AG04449 (cell line): ENCODE measurements at regions not wholly inside any gene's neighbourhood (a gene's known extent, or its start where the extent isn't known, plus 50 kb on each side); places are given as distances from the start of the nearest gene placed in this dataset.
A peak's percentile ranks its signal among the peaks of the same experiment; 100 is the strongest.

ENCODE experiments used
- CTCF ChIA-PET: fragments of 350-600 bp; formaldehyde crosslinking; extraction: SDS; loops from one replicate; lab custom pipeline; 2021; ENCODE audit warnings: antibody characterized with exemption; lab: Yijun Ruan, JAX
- POLR2A ChIA-PET: fragments of 400-600, 350-600 bp; formaldehyde crosslinking; extraction: SDS; loops from one replicate; lab custom pipeline; 2020; ENCODE audit warnings: antibody characterized with exemption, inconsistent platforms; lab: Yijun Ruan, JAX
- DNase-seq: peaks from one replicate; pipeline ENCODE4 v3.0.0-alpha.2; 2010; ENCODE audit warnings: low read depth, low spot score
- H3K4me3 ChIP-seq: 2 replicates; pipeline ENCODE4 v1.5.1; 2011; ENCODE audit warnings: low read depth, mild to moderate bottlenecking, control low read depth, low read length
- TF ChIP-seq, protein P1 (sequence below): IDR thresholded peaks from one replicate; pipeline ENCODE4 v1.5.1; 2011; ENCODE audit warnings: mild to moderate bottlenecking, moderate library complexity, low read length, control low read depth, inconsistent platforms; ENCODE audit not compliant: insufficient read depth; ENCODE audit errors: missing control alignments

DNA sequence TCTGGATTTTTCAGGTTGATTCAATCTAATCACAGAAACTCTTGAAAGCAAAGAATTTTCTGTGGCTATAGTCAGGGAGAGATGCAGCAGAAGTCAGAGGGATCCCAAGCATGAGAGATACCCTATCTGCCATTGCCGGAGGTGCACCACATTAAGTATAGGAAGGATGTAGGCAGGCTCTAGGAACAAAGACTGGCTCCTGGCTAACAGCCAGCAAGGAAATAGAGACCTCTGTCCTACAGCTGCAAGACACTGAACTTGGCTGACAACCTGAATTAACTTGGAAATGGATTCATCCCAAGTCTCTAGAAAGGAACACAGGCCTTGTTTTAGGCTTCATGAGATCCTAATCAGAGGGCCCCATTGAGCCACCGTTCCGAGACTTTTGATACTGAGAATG, 364.9 kb upstream of the FLRT2 start:
- CTCF ChIA-PET = no interaction called here
- no peak overlapping the region for H3K4me3 ChIP-seq
- DNase-seq = no peak
- TF ChIP-seq, protein P1, sequence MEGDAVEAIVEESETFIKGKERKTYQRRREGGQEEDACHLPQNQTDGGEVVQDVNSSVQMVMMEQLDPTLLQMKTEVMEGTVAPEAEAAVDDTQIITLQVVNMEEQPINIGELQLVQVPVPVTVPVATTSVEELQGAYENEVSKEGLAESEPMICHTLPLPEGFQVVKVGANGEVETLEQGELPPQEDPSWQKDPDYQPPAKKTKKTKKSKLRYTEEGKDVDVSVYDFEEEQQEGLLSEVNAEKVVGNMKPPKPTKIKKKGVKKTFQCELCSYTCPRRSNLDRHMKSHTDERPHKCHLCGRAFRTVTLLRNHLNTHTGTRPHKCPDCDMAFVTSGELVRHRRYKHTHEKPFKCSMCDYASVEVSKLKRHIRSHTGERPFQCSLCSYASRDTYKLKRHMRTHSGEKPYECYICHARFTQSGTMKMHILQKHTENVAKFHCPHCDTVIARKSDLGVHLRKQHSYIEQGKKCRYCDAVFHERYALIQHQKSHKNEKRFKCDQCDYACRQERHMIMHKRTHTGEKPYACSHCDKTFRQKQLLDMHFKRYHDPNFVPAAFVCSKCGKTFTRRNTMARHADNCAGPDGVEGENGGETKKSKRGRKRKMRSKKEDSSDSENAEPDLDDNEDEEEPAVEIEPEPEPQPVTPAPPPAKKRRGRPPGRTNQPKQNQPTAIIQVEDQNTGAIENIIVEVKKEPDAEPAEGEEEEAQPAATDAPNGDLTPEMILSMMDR = no peak
- POLR2A ChIA-PET = no interaction called here

DNA sequence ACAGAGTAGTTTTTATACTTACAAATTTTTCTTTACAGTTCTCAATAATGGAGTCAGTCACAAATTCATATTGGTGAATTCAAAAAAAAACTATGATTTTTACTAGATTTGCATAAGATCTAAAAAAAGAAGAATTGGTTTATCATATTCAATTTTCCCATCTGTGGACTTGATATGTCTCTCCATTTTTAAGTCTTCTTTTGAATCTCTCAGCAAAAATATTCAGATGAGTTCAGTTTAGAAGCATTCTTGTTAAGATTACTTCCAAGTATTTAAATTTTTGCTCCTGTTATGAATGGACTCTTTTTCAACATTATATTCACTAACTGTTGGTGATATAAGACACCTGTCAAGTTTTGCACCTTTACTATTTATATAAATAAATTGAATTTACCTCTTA, 360.6 kb upstream of the FLRT2 start:
- no peak for DNase-seq
- ChIA-PET CTCF (no interaction called here), POLR2A (no interaction called here)
- TF ChIP-seq, protein P1 = no peak
- no peak overlapping the region for H3K4me3 ChIP-seq

DNA sequence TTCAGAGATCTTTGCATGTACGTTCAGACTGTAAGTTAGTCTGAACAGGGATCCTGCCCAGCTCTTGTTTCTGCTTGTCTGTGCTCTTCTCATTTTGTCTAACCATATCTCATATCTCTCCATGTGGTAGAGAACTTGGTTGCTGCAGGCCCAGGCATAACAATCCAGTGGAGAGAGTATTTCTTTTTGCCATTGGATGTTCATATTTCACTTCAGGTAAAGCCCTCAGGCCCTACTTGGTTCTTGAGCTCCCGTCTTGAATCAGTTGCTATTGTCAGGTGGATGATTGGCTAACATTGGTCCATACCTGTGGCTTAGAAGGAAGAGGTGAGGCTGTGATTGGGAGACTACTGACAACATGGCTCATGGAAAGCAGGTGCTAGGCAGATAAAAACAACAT, 357.7 kb upstream of the FLRT2 start:
- ChIA-PET CTCF (interaction anchor here (1.0 kb wide), 1 partner anchor 10 kb away, joined by 3 read pairs; no protein-coding TSS in a partner anchor), POLR2A (no interaction called here)
- TF ChIP-seq, protein P1 = no peak
- no peak for DNase-seq
- no peak overlapping the region for H3K4me3 ChIP-seq

DNA sequence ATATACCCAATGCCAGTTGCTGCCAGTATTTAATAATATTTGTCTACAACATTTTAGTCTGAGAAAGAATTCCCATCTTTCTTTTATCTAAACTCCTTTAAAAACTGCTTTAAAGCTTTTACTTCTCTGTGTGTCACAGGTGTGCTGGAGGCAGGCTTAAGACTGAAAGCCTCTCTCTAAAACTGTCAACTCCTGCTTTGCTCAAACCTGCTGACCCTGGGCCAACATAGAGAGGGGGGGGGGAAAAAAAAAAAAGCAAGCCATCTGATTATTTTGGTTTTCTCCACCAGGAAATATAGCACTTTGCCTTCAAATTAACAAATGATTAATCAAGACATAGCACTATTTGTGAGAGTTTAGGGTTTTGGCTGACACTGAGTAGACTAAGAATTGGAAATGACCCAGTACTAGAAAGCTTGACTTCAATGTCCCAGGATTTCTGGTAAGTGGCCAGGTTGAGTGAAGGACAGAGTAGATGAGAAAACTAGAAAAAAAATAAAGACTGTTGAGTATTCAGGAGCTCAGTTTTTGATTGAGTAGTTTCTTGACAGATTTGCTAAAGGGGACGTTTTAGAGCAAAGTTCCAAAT, 357.0 kb upstream of the FLRT2 start:
- DNase-seq = no peak
- no peak overlapping the region for H3K4me3 ChIP-seq
- ChIA-PET CTCF (interaction anchor here (1.0 kb wide), 1 partner anchor 9 kb away, joined by 3 read pairs; no protein-coding TSS in a partner anchor), POLR2A (no interaction called here)
- TF ChIP-seq, protein P1 = no peak

DNA sequence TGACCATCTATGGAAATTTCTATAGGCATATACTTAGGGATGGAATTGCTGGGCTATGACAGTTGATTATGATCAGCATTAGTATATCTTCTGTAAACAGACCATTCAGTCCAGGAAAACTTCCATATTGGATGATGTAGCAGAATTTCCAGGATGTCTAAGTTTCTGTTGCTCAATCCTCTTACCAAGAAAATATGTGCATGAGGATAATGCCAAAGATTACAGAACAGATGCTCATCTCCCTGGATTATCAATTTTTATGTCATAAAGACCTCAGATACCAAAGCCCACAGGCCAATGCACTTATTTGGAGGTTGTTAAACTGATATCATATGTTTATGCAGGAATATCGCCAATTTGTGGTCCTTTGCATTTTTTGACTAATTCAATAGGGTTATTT, 354.4 kb upstream of the FLRT2 start:
- DNase-seq = peak; percentile 59
- POLR2A ChIA-PET = no interaction called here

DNA sequence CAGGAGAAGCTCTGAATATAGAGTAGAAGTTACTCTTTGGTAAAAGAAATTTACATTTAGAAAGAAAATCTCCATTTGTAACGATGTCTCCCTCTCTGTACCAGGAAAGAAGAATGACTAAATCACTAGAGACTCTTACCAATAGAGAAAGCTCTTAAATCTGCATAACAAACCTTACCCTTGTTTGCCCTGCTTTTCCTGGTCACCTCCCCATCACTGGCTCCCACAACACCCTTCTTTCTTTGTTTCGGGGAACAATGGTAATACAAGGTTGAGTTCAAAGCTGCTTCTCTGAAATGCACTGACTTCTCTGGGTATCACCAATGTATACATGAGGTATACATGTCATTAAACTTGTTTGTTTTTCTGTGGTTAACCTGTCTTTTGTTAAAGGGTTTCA, 351.1 kb upstream of the FLRT2 start:
- DNase-seq = no peak
- TF ChIP-seq, protein P1 = no peak
- no peak overlapping the region for H3K4me3 ChIP-seq
- CTCF ChIA-PET = no interaction called here
- POLR2A ChIA-PET = no interaction called here

More for the DNA sequence above, 354.4 kb upstream of the FLRT2 start:
- TF ChIP-seq, protein P1 = no peak
- CTCF ChIA-PET = no interaction called here
- no peak overlapping the region for H3K4me3 ChIP-seq
